Left lung (tissue), 4 donors: ENCODE measurements at regions not wholly inside any gene's neighbourhood (a gene's known extent, or its start where the extent isn't known, plus 50 kb on each side); places are given as distances from the start of the nearest gene placed in this dataset.

ENCODE experiments used
- ATAC-seq: fragments of 200-7000 bp; cut with Tn5 transposase; one replicate; pipeline ENCODE4 v1.9.1; 2020; ENCODE audit warnings: moderate library complexity
- DNase-seq, 4 donors: peaks; one replicate each; pipeline ENCODE4 v3.0.0-alpha.2; 2013 to 2020
- H3K27ac ChIP-seq, 2 donors: fragments of 200-600 bp; sonication (generic) in 1 of 2; one replicate each; pipeline versions ENCODE4 v1.5.0 to v1.8.0; 2020 to 2021
- H3K27me3 ChIP-seq, 2 donors: fragments of 200-600 bp; sonication (generic) in 1 of 2; one replicate each; pipeline versions ENCODE4 v1.5.0 to v1.8.0; 2020 to 2021
- H3K36me3 ChIP-seq, 2 donors: fragments of 200-600 bp; sonication (generic) in 1 of 2; one replicate each; pipeline versions ENCODE4 v1.5.0 to v1.8.0; 2020 to 2021
- H3K4me1 ChIP-seq, 2 donors: fragments of 200-600 bp; one replicate each; pipeline ENCODE4 v1.8.0; 2021
- H3K4me3 ChIP-seq, 2 donors: fragments of 200-600 bp; sonication (generic) in 1 of 2; one replicate each; pipeline versions ENCODE4 v1.5.0 to v1.8.0; 2020 to 2021; ENCODE audit warnings: mild to moderate bottlenecking in 1 of 2
- H3K9me3 ChIP-seq, 2 donors: fragments of 200-600 bp; sonication (generic) in 1 of 2; one replicate each; pipeline versions ENCODE4 v1.5.0 to v1.8.0; 2020 to 2021
- intact Hi-C, 2 donors: fragments of 100-400 bp; cut with DNase I; formaldehyde crosslinking; loops; one replicate each; pipeline versions ENCODE4 v1.11.2 to v1.14.2; 2022
- TF ChIP-seq, protein P1 (sequence below), 2 donors: fragments of 200-600 bp; sonication (generic) in 1 of 2; IDR thresholded peaks; one replicate each; pipeline versions ENCODE4 v1.5.0 to v1.8.0; 2021; ENCODE audit warnings: antibody characterized with exemption in 2 of 2
- donor health status: DM: no; HTN: yes; CAD: no.
- donor health status: DM: no; HTN: no; CAD: no.

DNA sequence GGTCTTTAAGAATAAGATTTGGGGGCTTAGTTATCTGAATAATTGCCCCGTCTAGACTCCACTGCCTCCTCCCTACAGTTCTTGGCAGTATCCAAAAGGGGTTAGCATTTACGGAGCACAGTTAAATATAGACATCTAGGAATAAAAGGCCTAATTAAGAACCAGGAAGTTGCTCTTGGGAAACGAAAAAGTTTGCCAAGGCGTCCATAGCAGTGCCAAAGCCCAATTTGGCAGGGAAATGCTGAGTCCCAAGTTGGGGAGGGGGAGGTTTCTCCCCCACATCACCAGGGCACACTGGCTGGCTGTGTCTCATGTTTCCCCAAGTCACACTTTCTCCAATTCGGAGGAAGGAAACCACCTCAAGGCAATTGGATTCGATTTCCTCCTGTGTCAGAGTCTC is 338.7 kb downstream of the FBXW7 start:
- Histone ChIP-seq H3K27me3 (no peaks in the 10 kb centered on the region), H3K4me1 (no peaks in the 10 kb centered on the region), H3K4me3 (no peak overlapping the region), H3K27ac (no peak overlapping the region), H3K36me3 (no peaks in the 10 kb centered on the region), H3K9me3 (no peaks in the 10 kb centered on the region)
- no peak for ATAC-seq
- DNase-seq = no peak
- intact Hi-C loops = no loop called here
- TF ChIP-seq, protein P1, sequence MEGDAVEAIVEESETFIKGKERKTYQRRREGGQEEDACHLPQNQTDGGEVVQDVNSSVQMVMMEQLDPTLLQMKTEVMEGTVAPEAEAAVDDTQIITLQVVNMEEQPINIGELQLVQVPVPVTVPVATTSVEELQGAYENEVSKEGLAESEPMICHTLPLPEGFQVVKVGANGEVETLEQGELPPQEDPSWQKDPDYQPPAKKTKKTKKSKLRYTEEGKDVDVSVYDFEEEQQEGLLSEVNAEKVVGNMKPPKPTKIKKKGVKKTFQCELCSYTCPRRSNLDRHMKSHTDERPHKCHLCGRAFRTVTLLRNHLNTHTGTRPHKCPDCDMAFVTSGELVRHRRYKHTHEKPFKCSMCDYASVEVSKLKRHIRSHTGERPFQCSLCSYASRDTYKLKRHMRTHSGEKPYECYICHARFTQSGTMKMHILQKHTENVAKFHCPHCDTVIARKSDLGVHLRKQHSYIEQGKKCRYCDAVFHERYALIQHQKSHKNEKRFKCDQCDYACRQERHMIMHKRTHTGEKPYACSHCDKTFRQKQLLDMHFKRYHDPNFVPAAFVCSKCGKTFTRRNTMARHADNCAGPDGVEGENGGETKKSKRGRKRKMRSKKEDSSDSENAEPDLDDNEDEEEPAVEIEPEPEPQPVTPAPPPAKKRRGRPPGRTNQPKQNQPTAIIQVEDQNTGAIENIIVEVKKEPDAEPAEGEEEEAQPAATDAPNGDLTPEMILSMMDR (IDR thresholded peaks at IDR 0.05) = no peak

DNA sequence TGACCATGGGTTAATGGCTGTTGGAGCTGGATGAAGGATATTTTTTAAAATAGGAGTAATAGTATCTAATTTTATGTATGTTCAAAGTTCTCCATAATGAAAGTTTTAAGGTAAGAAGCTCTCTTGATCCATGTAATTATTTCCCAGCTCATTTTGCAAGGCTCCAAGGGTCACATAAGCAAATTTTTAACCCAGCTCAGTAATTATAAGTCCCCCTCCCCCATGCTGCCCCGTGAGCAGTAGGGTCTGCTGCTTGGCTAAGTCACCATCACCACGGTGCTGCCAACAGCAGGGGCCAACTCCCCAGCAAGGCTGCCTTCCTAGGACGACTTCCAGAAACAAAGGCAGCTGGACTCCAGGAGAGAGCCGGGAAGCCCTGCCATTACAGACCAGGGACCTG is 340.0 kb downstream of the FBXW7 start:
- Histone ChIP-seq H3K36me3 (no peaks in the 10 kb centered on the region), H3K27ac (no peak overlapping the region), H3K4me1 (no peaks in the 10 kb centered on the region), H3K27me3 (no peaks in the 10 kb centered on the region), H3K9me3 (no peaks in the 10 kb centered on the region), H3K4me3 (no peak overlapping the region)
- intact Hi-C loops = no loop called here
- DNase-seq (no peak), ATAC-seq (no peak)
- TF ChIP-seq, protein P1 (IDR thresholded peaks at IDR 0.05) = no peak

DNA sequence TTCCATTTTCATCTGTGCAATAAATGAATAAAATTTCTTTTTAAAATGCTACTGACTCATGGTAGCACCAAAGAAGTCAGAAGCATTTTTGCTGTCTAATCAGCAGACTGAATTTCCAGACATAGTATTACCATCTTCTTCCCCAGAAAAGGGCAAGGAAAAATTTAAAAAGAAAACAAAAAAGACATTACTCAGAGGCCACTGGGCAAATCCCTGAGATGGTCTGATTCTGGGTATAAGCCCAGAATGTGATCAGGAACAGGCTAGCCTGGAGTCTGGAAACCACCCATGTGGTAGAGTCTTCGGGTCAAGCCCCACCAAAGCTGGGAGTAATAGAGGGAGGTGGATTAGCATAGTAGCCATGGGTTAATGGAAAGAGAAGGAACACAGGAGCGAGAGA is 342.8 kb downstream of the FBXW7 start:
- no peak for DNase-seq
- Histone ChIP-seq H3K9me3 (no peaks in the 10 kb centered on the region), H3K36me3 (no peaks in the 10 kb centered on the region), H3K27ac (no peak overlapping the region), H3K4me3 (no peak overlapping the region), H3K27me3 (no peaks in the 10 kb centered on the region), H3K4me1 (no peaks in the 10 kb centered on the region)
- intact Hi-C loops = no loop called here
- ATAC-seq = no peak
- TF ChIP-seq, protein P1 (IDR thresholded peaks at IDR 0.05) = no peak

DNA sequence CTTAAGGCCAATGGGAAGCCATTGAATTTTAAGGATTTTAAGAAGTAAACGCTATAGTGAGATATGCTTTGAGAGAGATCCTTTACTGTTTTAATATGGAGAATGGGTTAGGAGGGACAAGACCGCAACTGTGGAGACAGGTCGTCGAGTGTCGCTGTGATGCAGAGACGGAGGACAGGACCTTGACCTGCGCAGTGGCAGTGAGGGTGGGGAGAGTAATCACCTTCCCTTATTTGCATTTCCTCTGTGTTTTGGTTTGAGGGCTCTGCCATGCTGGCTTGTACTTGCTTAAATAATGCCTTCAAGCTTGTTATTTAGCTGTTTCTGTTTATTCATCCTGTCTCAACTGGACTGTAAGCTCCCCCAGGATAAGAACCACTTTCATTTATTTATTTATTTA is 345.0 kb downstream of the FBXW7 start:
- intact Hi-C loops = no loop called here
- DNase-seq = no peak
- H3K27me3 ChIP-seq = no peaks in the 10 kb centered on the region
- no peak for ATAC-seq
- no peaks in the 10 kb centered on the region for H3K36me3 ChIP-seq
- H3K9me3 ChIP-seq = no peaks in the 10 kb centered on the region
- TF ChIP-seq, protein P1 (IDR thresholded peaks at IDR 0.05) = no peak
- H3K27ac ChIP-seq = no peak overlapping the region
- no peak overlapping the region for H3K4me3 ChIP-seq
- no peaks in the 10 kb centered on the region for H3K4me1 ChIP-seq

DNA sequence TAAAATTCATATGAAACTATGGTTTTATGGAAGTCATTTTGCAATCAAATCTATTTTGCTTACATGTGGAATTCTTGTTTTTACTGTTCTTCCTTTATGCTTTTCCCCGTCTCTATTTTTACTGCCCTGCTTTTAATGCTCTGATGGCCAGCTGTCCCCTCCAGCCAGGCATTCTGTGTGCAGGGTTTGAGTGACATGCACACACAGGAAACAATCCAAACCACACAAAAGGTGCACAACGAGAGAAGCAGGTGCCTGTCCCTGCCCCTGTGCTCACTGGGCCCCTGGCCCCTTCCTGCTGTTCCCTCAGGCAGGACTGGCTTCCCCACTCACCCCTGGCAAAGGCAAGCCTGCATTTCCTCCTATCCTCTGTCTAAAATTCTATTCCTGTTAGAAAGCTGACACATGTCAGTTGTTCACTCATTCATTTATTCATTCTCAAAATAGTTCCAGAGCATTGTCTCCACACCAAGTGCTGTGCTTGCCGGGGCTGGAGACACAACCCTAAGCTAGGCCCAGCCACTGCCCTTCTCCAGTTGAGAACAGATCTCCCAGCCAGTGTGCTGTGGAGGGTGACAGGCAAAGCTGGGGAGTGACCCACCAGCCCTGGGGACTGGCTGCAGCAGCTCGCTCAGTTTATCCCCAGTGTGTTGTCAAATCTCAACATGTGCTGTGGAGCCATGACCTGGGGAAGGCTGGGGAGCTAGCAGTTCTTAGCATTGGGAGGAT is 346.3 kb downstream of the FBXW7 start:
- TF ChIP-seq, protein P1 (IDR thresholded peaks at IDR 0.05) = no peak
- DNase-seq = no peak
- no peak for ATAC-seq
- Histone ChIP-seq H3K27me3 (no peaks in the 10 kb centered on the region), H3K9me3 (no peaks in the 10 kb centered on the region), H3K4me3 (no peak overlapping the region), H3K27ac (no peak overlapping the region), H3K36me3 (no peaks in the 10 kb centered on the region), H3K4me1 (no peaks in the 10 kb centered on the region)
- intact Hi-C loops = no loop called here
